GM12875 (cell line): ENCODE measurements at regions not wholly inside any gene's neighbourhood (a gene's known extent, or its start where the extent isn't known, plus 50 kb on each side); places are given as distances from the start of the nearest gene placed in this dataset.
A peak's percentile ranks its signal among the peaks of the same experiment; 100 is the strongest.

Source experiments
- H3K4me3 ChIP-seq: one replicate; pipeline ENCODE4 v1.5.1; 2011; ENCODE audit warnings: low read depth, low read length, control low read depth
- TF ChIP-seq, protein P1 (sequence below): IDR thresholded peaks from 2 replicates; pipeline ENCODE4 v1.5.1; 2011; ENCODE audit warnings: low read depth, mild to moderate bottlenecking, control low read depth, inconsistent platforms, low read length, moderate library complexity, borderline replicate concordance; ENCODE audit not compliant: insufficient read depth

DNA sequence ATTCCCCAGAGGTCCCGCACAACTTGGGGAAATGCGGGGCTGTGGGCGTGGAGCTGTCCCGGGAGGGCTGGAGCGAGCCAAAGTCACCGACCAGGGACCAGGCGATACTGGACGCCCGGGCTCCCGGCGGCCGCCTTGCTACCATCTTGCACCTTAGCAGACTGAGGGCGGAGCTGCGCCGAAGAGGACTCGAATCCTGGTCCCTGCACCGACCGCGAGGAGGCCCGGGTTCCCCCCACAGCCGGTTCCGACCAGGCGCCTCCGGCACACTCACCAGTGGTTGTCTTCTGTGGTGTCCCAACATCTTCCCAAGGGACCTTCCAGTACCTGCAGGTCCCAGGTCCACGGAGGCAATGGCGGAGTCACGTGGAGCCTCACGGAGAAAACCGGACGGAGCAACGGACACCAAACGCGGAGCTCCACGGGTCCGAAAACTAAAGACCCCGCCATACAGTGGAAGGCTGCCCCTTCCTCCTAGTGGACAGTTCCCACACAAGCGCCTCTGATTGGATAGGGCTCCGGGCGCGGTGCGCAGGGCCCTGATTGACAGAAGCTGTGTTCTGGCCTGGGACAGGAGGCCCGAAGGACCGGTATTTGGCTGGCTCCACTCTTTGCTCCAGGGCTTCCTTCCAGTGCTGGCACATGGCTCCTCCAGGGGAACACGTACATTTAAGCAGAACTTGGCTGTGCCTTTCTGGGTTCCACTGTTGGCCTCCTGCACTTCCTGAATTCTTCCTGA, 124.6 kb upstream of the ZNF479 start:
- TF ChIP-seq, protein P1, sequence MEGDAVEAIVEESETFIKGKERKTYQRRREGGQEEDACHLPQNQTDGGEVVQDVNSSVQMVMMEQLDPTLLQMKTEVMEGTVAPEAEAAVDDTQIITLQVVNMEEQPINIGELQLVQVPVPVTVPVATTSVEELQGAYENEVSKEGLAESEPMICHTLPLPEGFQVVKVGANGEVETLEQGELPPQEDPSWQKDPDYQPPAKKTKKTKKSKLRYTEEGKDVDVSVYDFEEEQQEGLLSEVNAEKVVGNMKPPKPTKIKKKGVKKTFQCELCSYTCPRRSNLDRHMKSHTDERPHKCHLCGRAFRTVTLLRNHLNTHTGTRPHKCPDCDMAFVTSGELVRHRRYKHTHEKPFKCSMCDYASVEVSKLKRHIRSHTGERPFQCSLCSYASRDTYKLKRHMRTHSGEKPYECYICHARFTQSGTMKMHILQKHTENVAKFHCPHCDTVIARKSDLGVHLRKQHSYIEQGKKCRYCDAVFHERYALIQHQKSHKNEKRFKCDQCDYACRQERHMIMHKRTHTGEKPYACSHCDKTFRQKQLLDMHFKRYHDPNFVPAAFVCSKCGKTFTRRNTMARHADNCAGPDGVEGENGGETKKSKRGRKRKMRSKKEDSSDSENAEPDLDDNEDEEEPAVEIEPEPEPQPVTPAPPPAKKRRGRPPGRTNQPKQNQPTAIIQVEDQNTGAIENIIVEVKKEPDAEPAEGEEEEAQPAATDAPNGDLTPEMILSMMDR = no peak
- no peak overlapping the region for H3K4me3 ChIP-seq

DNA sequence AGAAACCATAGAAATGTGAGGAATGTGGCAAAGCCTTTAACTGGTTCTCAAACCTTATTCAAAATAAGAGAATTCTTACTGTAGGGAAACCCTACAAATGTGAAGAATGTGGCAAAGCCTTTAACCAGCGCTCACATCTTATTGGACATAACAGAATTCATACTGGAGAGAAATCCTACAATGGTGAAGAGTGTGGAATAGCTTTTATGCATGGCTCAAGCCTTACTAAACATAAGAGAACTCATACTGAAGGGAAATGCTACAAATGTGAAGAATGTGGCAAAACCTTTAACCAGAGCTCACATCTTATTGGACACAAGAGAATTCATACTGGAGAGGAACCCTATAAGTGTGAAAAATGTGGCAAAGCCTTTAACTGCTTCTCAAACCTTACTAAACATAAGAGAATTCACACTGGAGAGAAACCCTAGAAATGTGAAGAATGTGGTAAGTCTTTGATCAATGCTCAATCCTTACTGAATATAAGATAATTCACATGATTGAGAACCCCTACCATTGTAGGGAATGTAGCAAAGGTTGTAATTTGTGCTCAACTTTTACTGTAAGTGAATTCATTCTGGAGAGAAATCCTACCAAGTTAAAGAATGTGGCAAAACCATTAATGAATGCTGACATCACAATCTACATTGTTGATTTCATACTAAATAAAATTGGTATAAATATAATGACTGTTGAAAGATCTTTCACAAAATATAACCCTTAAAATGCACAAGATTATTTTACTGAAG, 142.5 kb upstream of the ZNF479 start:
- TF ChIP-seq, protein P1 = no peak
- no peak overlapping the region for H3K4me3 ChIP-seq

DNA sequence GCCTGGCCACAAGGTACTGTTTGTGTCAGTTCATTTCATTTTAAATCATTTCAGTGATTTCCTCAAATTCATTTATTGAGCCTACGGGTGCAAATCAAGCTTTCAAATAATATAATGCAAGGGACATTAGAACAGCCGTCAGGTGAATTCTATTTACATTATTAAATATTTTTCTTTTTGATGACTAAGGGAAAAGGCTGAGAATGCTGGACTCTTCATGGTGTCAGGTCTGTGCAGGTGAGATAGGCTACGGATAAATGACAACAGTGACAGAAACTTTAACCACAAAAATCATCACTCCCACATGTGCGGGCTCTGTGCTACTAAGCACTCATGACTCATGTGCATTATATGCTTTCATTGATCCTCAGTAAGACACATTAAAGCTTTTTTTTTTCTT, 149.2 kb upstream of the ZNF716 start:
- TF ChIP-seq, protein P1 = no peak
- H3K4me3 ChIP-seq = no peak overlapping the region

DNA sequence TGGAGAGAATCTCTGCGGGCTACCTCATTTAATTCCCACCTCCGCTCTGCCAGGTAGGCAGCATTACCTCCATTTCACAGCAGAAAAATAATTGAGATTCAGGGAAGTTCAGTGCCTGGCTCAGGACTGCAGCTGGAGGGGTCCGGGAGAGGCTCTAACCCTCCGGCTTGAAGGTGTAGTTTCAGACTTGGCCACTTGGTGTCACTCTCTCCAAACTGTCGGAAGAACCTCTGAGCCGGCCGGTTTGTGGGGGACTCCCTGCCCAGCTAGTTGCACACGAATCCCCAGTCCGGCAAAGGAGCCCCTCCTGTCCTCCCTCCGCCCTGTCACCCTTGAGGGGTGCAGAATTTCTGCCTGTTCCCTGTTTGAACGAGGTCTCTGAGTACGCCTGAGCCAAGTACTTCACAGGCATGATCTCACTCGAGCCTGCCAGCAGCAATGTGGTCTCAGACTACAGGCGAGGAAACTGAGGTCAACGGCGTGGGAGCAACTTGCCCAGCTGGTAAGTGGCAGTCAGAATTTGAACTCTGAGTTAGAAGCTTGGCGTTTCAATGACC, 144.7 kb upstream of the ZNF716 start:
- TF ChIP-seq, protein P1 = 0 out of 2 replicates have a peak, but pooled peaks have one; percentile 11
- H3K4me3 ChIP-seq = no peak overlapping the region

DNA sequence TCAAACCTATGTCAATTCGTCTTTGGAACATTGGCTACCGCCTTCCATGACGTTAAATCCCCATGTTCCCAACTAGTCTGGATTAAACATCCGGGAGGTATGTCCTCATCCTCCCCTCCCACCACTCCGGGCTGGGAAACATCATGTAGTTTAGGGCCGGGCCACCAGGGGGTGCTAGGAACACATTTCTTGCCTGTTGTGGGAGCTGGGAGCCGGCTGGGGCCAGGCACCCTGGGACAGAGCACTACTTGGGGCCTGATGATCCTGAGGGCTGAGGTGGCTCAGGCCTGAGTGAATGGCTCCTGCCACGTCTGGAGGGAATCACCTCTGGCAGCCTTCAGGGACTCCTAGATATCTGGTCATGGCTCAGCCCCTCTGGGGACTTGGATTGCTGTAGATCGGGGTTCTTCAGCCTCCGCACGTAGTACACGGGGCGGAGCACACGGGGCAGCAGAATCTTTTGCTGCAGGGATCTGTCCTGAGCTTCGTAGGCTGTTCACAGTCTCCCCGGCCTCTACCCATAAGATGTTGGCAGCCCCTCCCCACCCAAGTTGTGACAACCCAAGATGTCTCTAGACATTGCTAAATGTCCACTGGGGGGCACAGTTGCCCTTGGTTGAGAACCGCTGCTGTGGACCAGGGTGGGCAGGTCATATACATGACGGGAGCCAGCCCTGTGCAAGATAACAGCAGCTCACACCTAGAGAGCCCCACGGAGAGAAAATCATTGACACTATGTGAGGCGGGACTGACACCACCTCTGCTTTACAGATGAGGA, 141.2 kb upstream of the ZNF716 start:
- TF ChIP-seq, protein P1 = peak; percentile 12; the same call in 1 of the 2 replicates
- H3K4me3 ChIP-seq = no peak overlapping the region

DNA sequence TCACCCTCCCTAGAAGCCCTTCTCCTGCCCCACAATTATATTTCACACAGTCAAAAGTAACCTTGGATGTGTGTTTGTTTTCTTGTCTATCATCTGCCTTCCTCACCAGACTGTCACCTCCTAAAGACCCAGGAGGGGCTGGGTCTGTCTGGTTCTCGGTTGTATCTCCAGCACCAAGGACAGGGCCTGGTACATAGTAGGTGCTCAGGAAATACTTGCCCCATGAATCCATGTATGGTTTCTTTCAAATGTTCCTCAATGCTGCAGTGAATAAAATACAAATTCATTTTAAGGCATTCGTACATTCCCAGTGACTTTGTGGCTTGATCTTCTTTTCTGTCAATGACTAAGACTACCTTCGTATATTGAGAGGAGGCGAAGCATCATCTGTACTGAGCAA, 122.9 kb upstream of the ZNF716 start:
- TF ChIP-seq, protein P1 = no peak
- no peak overlapping the region for H3K4me3 ChIP-seq
